ENCODE measurements at regions not wholly inside any gene's neighbourhood (a gene's known extent, or its start where the extent isn't known, plus 50 kb on each side); places are given as distances from the start of the nearest gene placed in this dataset.

DNA sequence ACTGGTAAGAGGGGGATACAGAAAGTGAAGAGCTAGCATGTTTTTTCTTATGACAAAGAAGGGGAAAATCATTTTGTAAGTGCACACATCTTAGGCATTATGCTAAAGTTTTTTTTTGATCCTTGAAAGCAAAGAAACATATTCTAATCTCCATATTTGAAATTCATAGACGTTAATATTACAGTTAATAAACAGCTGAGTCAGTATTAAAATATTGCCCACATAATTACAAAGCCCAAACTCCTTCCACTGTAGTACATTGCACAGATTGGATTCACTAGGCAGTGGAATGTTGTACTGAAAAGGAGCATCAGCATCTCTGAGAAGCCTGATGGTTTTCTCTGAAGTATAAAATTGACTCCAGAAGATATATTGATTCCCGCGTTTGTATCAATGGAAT, 122.6 kb downstream of the ISOC1 start:
- H3K36me3 ChIP-seq (ENCODE audit: control insufficient read depth in 2 of 2, insufficient read depth in 2 of 2, low read length in 2 of 2), result no peaks in the 10 kb centered on the region
- H3K27me3 ChIP-seq (ENCODE audit: control insufficient read depth in 2 of 2, insufficient read depth in 2 of 2, low read length in 2 of 2), result no peaks in the 10 kb centered on the region
- no peak overlapping the region for H3K27ac ChIP-seq (ENCODE audit: low read depth in 2 of 2, low read length in 2 of 2)
- no peaks in the 10 kb centered on the region for H3K4me1 ChIP-seq (ENCODE audit: control insufficient read depth in 2 of 2, insufficient read depth in 2 of 2, low read length in 2 of 2)
- H3K9ac ChIP-seq (ENCODE audit: low read depth in 1 of 2, low read length in 2 of 2), result no peak overlapping the region
- H3K4me3 ChIP-seq (ENCODE audit: low read length in 2 of 2), result no peak overlapping the region
- peaks cover 2 to 3% of the 10 kb centered on the region in 2 donors for H3K9me3 ChIP-seq (ENCODE audit: control insufficient read depth in 2 of 2, low read length in 2 of 2)

GRCh38 chr5:129223178-129223577, 128.6 kb downstream of the ISOC1 start:
- H3K27me3 ChIP-seq (ENCODE audit: control insufficient read depth in 2 of 2, insufficient read depth in 2 of 2, low read length in 2 of 2), result no peaks in the 10 kb centered on the region
- no peaks in the 10 kb centered on the region for H3K36me3 ChIP-seq (ENCODE audit: control insufficient read depth in 2 of 2, insufficient read depth in 2 of 2, low read length in 2 of 2)
- H3K27ac ChIP-seq (ENCODE audit: low read depth in 2 of 2, low read length in 2 of 2), result no peak overlapping the region
- H3K9me3 ChIP-seq (ENCODE audit: control insufficient read depth in 2 of 2, low read length in 2 of 2), result no peaks in the 10 kb centered on the region
- H3K9ac ChIP-seq (ENCODE audit: low read depth in 1 of 2, low read length in 2 of 2), result no peak overlapping the region
- H3K4me3 ChIP-seq (ENCODE audit: low read length in 2 of 2), result no peak overlapping the region
- no peaks in the 10 kb centered on the region for H3K4me1 ChIP-seq (ENCODE audit: control insufficient read depth in 2 of 2, insufficient read depth in 2 of 2, low read length in 2 of 2)

DNA sequence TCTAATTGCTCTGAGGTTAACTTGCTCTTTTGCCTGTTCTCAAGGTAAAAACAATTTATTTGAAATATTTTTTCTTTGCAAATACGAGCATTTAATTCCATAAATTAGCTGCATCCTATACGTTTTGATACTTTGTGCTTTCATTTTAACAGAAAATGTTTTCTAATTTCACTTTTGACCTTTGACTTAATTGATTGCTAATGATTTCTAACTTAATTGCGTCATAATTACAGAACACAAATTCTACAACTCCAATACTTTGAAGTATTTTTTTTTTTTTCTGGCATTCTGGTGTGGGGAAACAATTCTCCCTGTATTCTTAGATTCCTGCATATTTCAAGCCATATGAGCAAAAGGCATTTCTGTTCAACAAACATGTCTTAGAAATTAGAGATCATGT, 134.0 kb downstream of the ISOC1 start:
- Histone ChIP-seq H3K9ac (ENCODE audit: low read depth in 1 of 2, low read length in 2 of 2) (no peak overlapping the region), H3K27ac (ENCODE audit: low read depth in 2 of 2, low read length in 2 of 2) (no peak overlapping the region), H3K9me3 (ENCODE audit: control insufficient read depth in 2 of 2, low read length in 2 of 2) (no peaks in the 10 kb centered on the region), H3K36me3 (ENCODE audit: control insufficient read depth in 2 of 2, insufficient read depth in 2 of 2, low read length in 2 of 2) (no peaks in the 10 kb centered on the region), H3K4me1 (ENCODE audit: control insufficient read depth in 2 of 2, insufficient read depth in 2 of 2, low read length in 2 of 2) (no peaks in the 10 kb centered on the region), H3K4me3 (ENCODE audit: low read length in 2 of 2) (no peak overlapping the region), H3K27me3 (ENCODE audit: control insufficient read depth in 2 of 2, insufficient read depth in 2 of 2, low read length in 2 of 2) (no peaks in the 10 kb centered on the region)

DNA sequence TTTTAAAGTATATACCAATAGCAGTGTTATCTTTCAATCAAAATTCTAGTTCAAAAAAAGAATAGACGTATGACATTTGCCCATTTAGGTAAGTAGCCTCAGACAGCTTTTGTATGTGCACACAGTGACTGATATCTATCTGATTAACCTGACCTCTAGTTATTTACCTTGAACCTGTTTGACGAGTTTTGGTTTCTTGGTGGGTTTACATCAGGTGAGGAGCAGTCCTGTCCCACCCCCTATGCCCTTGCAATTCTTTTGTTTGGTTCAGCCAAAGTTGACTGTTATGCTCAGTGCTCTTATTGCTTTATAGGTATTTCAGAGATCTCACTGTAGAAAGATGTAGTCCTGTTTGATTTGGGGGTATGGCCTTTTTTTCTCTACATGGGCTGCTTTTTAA, 147.2 kb downstream of the ISOC1 start:
- H3K4me3 ChIP-seq (ENCODE audit: low read length in 2 of 2), result no peak overlapping the region
- no peaks in the 10 kb centered on the region for H3K4me1 ChIP-seq (ENCODE audit: control insufficient read depth in 2 of 2, insufficient read depth in 2 of 2, low read length in 2 of 2)
- H3K9me3 ChIP-seq (ENCODE audit: control insufficient read depth in 2 of 2, low read length in 2 of 2), result no peaks in the 10 kb centered on the region
- H3K27me3 ChIP-seq (ENCODE audit: control insufficient read depth in 2 of 2, insufficient read depth in 2 of 2, low read length in 2 of 2), result no peaks in the 10 kb centered on the region
- H3K27ac ChIP-seq (ENCODE audit: low read depth in 2 of 2, low read length in 2 of 2), result no peak overlapping the region
- H3K9ac ChIP-seq (ENCODE audit: low read depth in 1 of 2, low read length in 2 of 2), result no peak overlapping the region
- H3K36me3 ChIP-seq (ENCODE audit: control insufficient read depth in 2 of 2, insufficient read depth in 2 of 2, low read length in 2 of 2), result no peaks in the 10 kb centered on the region

GRCh38 chr5:129243039-129243438, 148.5 kb downstream of the ISOC1 start:
- Histone ChIP-seq H3K27me3 (ENCODE audit: control insufficient read depth in 2 of 2, insufficient read depth in 2 of 2, low read length in 2 of 2) (no peaks in the 10 kb centered on the region), H3K4me1 (ENCODE audit: control insufficient read depth in 2 of 2, insufficient read depth in 2 of 2, low read length in 2 of 2) (no peaks in the 10 kb centered on the region), H3K36me3 (ENCODE audit: control insufficient read depth in 2 of 2, insufficient read depth in 2 of 2, low read length in 2 of 2) (no peaks in the 10 kb centered on the region), H3K9ac (ENCODE audit: low read depth in 1 of 2, low read length in 2 of 2) (no peak overlapping the region), H3K4me3 (ENCODE audit: low read length in 2 of 2) (no peak overlapping the region), H3K27ac (ENCODE audit: low read depth in 2 of 2, low read length in 2 of 2) (no peak overlapping the region), H3K9me3 (ENCODE audit: control insufficient read depth in 2 of 2, low read length in 2 of 2) (no peaks in the 10 kb centered on the region)

- no peak overlapping the region for H3K4me3 ChIP-seq (ENCODE audit: low read length in 2 of 2)
- H3K9me3 ChIP-seq (ENCODE audit: control insufficient read depth in 2 of 2, low read length in 2 of 2), result no peaks in the 10 kb centered on the region
- no peaks in the 10 kb centered on the region for H3K36me3 ChIP-seq (ENCODE audit: control insufficient read depth in 2 of 2, insufficient read depth in 2 of 2, low read length in 2 of 2)
- no peak overlapping the region for H3K27ac ChIP-seq (ENCODE audit: low read depth in 2 of 2, low read length in 2 of 2)
- H3K9ac ChIP-seq (ENCODE audit: low read depth in 1 of 2, low read length in 2 of 2), result no peak overlapping the region
- no peaks in the 10 kb centered on the region for H3K4me1 ChIP-seq (ENCODE audit: control insufficient read depth in 2 of 2, insufficient read depth in 2 of 2, low read length in 2 of 2)
- no peaks in the 10 kb centered on the region for H3K27me3 ChIP-seq (ENCODE audit: control insufficient read depth in 2 of 2, insufficient read depth in 2 of 2, low read length in 2 of 2)
Measured at GRCh38 chr5:129244478-129244877, 149.9 kb downstream of the ISOC1 start.

DNA sequence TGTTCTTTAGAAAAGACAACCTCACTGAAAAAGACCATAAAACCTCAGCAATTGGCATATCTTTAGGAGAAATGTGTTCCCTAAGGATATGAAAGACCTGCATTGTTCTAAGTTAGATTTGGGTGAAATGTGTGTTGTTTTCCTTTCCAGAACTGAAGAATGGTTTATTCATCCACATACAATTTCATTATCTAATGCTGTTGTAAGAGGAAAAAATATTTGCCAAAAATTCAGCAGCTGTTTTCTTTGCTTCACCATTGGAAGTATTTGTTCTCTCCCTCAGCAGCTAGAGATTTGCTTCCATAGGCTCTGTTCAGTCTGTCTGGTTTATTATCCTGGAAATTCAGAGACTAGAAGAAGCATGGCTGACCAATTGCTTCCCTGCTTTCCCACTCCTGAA, 150.9 kb downstream of the ISOC1 start:
- no peak overlapping the region for H3K9ac ChIP-seq (ENCODE audit: low read depth in 1 of 2, low read length in 2 of 2)

DNA sequence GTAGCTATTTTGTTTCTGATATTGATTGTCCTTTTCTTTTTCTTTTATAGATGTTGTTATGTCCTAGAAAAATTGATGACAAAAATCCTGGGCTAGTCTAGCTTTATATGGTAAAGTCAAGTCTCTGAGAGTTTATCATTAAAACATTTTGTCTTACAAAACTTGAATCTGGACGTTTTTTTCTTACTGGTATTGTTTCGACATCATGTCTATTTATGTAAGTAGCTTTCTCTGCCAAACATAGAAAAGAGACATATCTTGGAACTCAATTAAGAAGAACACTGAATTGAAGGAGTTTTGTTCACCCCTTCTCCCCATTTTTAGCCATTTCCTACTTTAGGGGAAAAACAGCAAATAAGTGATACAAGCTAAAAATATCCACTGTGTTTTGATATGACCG, 151.5 kb downstream of the ISOC1 start:
- Histone ChIP-seq H3K27me3 (ENCODE audit: control insufficient read depth in 2 of 2, insufficient read depth in 2 of 2, low read length in 2 of 2) (no peaks in the 10 kb centered on the region), H3K9me3 (ENCODE audit: control insufficient read depth in 2 of 2, low read length in 2 of 2) (no peaks in the 10 kb centered on the region), H3K4me3 (ENCODE audit: low read length in 2 of 2) (no peak overlapping the region), H3K36me3 (ENCODE audit: control insufficient read depth in 2 of 2, insufficient read depth in 2 of 2, low read length in 2 of 2) (no peaks in the 10 kb centered on the region), H3K9ac (ENCODE audit: low read depth in 1 of 2, low read length in 2 of 2) (no peak overlapping the region), H3K27ac (ENCODE audit: low read depth in 2 of 2, low read length in 2 of 2) (peak overlapping the region in 1 of 2 donors; percentile 13), H3K4me1 (ENCODE audit: control insufficient read depth in 2 of 2, insufficient read depth in 2 of 2, low read length in 2 of 2) (no peaks in the 10 kb centered on the region)

More for the DNA sequence above, 150.9 kb downstream of the ISOC1 start:
- H3K27ac ChIP-seq (ENCODE audit: low read depth in 2 of 2, low read length in 2 of 2), result no peak overlapping the region
- H3K9me3 ChIP-seq (ENCODE audit: control insufficient read depth in 2 of 2, low read length in 2 of 2), result no peaks in the 10 kb centered on the region
- H3K27me3 ChIP-seq (ENCODE audit: control insufficient read depth in 2 of 2, insufficient read depth in 2 of 2, low read length in 2 of 2), result no peaks in the 10 kb centered on the region
- H3K4me3 ChIP-seq (ENCODE audit: low read length in 2 of 2), result no peak overlapping the region
- H3K4me1 ChIP-seq (ENCODE audit: control insufficient read depth in 2 of 2, insufficient read depth in 2 of 2, low read length in 2 of 2), result no peaks in the 10 kb centered on the region
- no peaks in the 10 kb centered on the region for H3K36me3 ChIP-seq (ENCODE audit: control insufficient read depth in 2 of 2, insufficient read depth in 2 of 2, low read length in 2 of 2)

- Histone ChIP-seq H3K27ac (ENCODE audit: low read depth in 2 of 2, low read length in 2 of 2) (no peak overlapping the region), H3K9ac (ENCODE audit: low read depth in 1 of 2, low read length in 2 of 2) (no peak overlapping the region), H3K27me3 (ENCODE audit: control insufficient read depth in 2 of 2, insufficient read depth in 2 of 2, low read length in 2 of 2) (no peaks in the 10 kb centered on the region), H3K4me3 (ENCODE audit: low read length in 2 of 2) (no peak overlapping the region), H3K36me3 (ENCODE audit: control insufficient read depth in 2 of 2, insufficient read depth in 2 of 2, low read length in 2 of 2) (no peaks in the 10 kb centered on the region), H3K4me1 (ENCODE audit: control insufficient read depth in 2 of 2, insufficient read depth in 2 of 2, low read length in 2 of 2) (no peaks in the 10 kb centered on the region), H3K9me3 (ENCODE audit: control insufficient read depth in 2 of 2, low read length in 2 of 2) (no peaks in the 10 kb centered on the region)
Measured at GRCh38 chr5:129249886-129250285, 155.3 kb downstream of the ISOC1 start.

DNA sequence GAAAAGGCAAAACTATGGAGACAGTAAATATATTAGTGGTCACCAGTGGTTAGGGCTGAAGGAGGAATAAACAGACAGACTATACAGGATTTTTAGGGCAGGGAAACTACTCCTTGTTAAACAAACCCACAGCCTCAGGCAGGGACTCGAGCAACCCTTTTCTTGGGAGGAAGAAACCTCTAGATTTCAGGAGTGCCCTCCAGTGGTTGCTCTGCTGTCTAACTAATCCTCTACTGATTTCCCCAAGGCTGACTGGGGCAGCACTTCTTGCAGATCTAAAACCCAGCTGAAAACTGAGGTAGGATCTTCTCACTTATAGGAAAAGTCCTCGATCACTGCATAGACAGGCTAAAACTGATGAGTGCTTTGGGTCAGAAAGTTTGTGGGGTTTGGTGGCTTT, 176.8 kb downstream of the ISOC1 start:
- no peak overlapping the region for H3K27ac ChIP-seq (ENCODE audit: low read depth in 2 of 2, low read length in 2 of 2)
- H3K36me3 ChIP-seq (ENCODE audit: control insufficient read depth in 2 of 2, insufficient read depth in 2 of 2, low read length in 2 of 2), result no peaks in the 10 kb centered on the region
- H3K27me3 ChIP-seq (ENCODE audit: control insufficient read depth in 2 of 2, insufficient read depth in 2 of 2, low read length in 2 of 2), result no peaks in the 10 kb centered on the region
- no peak overlapping the region for H3K4me3 ChIP-seq (ENCODE audit: low read length in 2 of 2)
- no peaks in the 10 kb centered on the region for H3K4me1 ChIP-seq (ENCODE audit: control insufficient read depth in 2 of 2, insufficient read depth in 2 of 2, low read length in 2 of 2)
- no peak overlapping the region for H3K9ac ChIP-seq (ENCODE audit: low read depth in 1 of 2, low read length in 2 of 2)
- no peaks in the 10 kb centered on the region for H3K9me3 ChIP-seq (ENCODE audit: control insufficient read depth in 2 of 2, low read length in 2 of 2)

GRCh38 chr5:129284010-129284409, 176.1 kb upstream of the ADAMTS19 start:
- H3K27ac ChIP-seq (ENCODE audit: low read depth in 2 of 2, low read length in 2 of 2), result no peak overlapping the region
- H3K4me1 ChIP-seq (ENCODE audit: control insufficient read depth in 2 of 2, insufficient read depth in 2 of 2, low read length in 2 of 2), result no peaks in the 10 kb centered on the region
- H3K36me3 ChIP-seq (ENCODE audit: control insufficient read depth in 2 of 2, insufficient read depth in 2 of 2, low read length in 2 of 2), result no peaks in the 10 kb centered on the region
- H3K27me3 ChIP-seq (ENCODE audit: control insufficient read depth in 2 of 2, insufficient read depth in 2 of 2, low read length in 2 of 2), result no peaks in the 10 kb centered on the region
- no peaks in the 10 kb centered on the region for H3K9me3 ChIP-seq (ENCODE audit: control insufficient read depth in 2 of 2, low read length in 2 of 2)
- H3K4me3 ChIP-seq (ENCODE audit: low read length in 2 of 2), result no peak overlapping the region
- no peak overlapping the region for H3K9ac ChIP-seq (ENCODE audit: low read depth in 1 of 2, low read length in 2 of 2)
